HG03439 (cell line): ENCODE measurements at regions not wholly inside any gene's neighbourhood (a gene's known extent, or its start where the extent isn't known, plus 50 kb on each side); places are given as distances from the start of the nearest gene placed in this dataset.
A peak's percentile ranks its signal among the peaks of the same experiment; 100 is the strongest.
"Not testable (repeated sequence)": the region's sequence is repeated elsewhere in the genome, so short reads cannot be mapped to it uniquely, and the experiment has no call there.

Experiments used
- ATAC-seq: cut with Tn5 transposase; IDR thresholded peaks from one replicate; pipeline ENCODE4 v1.9.1; 2021; ENCODE audit warnings: mild to moderate bottlenecking, moderate library complexity; ENCODE audit not compliant: unreplicated experiment

DNA sequence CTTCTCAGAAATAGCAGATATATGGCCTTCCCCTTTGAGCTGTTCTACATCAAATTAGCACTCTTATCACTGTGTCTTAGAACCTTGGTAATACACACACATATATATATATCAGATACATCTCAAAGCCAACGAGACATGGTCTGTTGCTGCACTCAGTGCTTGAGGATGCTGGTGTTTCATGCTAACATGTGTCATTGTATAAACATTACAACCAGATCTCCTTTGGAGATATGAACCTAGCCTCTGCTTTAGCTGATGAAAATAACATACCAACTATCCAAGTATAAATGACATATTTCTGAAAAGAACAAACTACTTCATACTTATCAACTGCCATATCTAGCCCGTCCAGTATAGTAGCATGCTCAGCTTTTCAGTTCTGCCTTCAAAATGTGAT, 226.7 kb upstream of the HNRNPA3 start:
- no peak for ATAC-seq

GRCh38 chr2:176986487-176986886, 226.1 kb upstream of the HNRNPA3 start:
- no peak for ATAC-seq

DNA sequence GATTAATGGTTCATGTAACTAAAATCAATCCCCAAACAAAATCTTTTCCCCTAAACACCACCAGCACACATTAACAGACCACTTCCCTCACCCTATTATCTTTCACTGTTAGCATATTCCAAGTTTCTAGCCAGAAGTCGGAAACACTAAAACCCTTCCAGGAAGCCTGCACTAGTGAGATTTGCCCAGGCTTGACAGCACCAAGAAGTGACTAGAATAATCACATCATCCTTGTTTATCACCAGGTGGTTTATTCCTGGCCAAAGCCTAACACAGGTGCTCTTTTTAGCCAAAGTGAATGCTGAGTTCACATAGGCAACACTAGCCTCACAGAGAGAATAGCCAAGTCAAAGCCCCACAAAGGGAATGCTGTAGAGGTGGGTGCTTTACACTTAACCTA, 221.2 kb upstream of the HNRNPA3 start:
- ATAC-seq: no peak

GRCh38 chr2:176997074-176997791, 215.4 kb upstream of the HNRNPA3 start:
- ATAC-seq: peak; percentile 51

- ATAC-seq: peak; percentile 17
Observed at GRCh38 chr2:176997792-176998169, 214.8 kb upstream of the HNRNPA3 start.

DNA sequence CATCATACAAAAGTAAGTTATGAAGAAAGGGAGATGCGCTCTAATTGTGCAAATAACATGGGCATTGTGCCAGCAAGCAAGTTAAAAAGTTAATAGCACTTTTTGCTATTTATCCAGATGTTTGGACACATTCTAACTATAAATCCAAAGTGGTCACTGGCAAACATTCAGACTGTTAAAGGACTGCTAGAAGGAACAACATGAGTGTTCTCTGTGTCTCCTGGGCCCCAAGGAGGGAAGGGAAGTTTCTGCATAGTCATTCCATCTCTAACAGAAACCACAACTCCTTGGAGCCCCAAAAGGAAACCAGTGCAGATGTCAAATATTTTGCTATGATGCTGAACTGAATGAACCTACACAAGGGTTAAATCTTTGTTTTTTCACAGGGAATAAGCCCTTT, 213.3 kb upstream of the HNRNPA3 start:
- ATAC-seq: no peak

GRCh38 chr2:177000061-177000714, 212.4 kb upstream of the HNRNPA3 start:
- no peak for ATAC-seq

DNA sequence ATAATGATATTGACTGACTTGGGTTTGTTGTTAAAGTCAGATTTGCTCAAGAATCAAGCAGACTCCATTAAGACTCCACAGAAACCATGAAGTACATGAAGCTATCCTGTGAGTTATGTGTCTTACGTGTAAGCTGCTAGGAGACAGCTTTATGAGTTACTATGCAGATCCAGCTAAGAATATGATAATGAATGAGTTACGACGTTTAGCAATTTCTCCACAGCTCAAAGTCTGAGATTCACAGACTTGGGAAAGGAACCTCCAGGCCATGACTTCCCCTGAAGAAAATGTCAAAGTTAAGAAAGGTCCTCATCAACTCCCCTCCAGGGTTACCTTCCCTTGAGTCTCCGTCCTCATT, 211.9 kb upstream of the HNRNPA3 start:
- ATAC-seq: no peak

DNA sequence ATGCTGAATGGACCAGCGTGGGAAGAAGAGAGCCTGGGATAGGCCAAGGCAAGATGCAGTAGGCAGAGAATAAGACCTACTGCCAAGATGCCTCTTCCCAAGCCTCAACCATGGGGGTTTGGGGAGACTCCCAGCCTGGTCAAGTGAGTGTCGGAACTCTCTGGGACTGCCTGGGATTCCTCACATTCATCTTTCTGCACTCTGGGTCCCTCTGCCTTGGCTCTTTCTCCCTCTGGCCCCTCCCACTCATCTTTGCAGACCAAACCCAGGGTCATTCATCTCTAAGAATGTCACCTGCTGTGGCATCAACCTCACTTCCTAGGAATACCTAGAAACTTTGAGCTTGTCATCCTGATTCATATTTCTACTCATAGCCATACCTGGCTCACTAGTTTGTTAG, 211.3 kb upstream of the HNRNPA3 start:
- ATAC-seq: no peak

GRCh38 chr2:177002983-177003382, 209.6 kb upstream of the HNRNPA3 start:
- no peak for ATAC-seq

GRCh38 chr2:177007726-177008125, 204.9 kb upstream of the HNRNPA3 start:
- ATAC-seq: not testable (repeated sequence)

GRCh38 chr2:177008662-177009061, 203.9 kb upstream of the HNRNPA3 start:
- not testable (repeated sequence) for ATAC-seq

GRCh38 chr2:177010146-177010545, 202.4 kb upstream of the HNRNPA3 start:
- ATAC-seq: no peak

DNA sequence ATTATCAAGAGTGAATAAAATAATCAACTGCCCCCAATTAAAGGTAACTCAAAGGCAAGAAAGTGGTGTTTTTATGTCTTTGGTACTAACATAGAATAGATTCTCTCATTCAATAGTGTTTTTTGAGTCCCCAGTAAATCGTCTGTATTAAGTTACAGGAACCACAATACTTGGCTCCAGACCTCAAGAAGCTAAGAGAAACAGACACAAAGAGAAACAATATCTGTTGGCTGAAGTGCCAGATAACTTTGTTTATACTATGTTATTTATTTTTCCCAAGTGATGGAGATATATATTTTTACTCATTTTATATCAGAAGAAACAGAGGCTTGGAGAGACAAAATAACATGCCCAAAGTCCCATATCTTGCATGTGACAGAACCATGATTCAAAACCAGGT, 201.7 kb upstream of the HNRNPA3 start:
- no peak for ATAC-seq

DNA sequence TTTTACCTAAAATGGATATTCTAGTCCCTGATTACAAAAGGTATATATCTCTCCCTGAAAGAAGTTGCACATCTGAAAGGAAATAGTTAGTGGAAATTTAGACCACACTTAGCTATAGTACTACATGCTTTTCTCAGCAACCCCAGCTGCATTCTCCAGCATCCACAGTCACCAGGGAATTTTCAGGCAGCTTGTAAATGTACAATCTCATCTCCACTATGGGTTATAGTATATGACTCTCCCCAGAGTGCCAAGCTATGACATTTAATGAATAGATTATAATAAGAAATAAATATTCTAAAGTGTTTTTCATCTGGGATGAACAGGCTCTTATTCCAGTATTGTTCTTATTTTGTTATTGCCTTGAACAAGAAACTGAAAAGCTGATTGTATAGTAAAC, 197.6 kb upstream of the HNRNPA3 start:
- no peak for ATAC-seq

DNA sequence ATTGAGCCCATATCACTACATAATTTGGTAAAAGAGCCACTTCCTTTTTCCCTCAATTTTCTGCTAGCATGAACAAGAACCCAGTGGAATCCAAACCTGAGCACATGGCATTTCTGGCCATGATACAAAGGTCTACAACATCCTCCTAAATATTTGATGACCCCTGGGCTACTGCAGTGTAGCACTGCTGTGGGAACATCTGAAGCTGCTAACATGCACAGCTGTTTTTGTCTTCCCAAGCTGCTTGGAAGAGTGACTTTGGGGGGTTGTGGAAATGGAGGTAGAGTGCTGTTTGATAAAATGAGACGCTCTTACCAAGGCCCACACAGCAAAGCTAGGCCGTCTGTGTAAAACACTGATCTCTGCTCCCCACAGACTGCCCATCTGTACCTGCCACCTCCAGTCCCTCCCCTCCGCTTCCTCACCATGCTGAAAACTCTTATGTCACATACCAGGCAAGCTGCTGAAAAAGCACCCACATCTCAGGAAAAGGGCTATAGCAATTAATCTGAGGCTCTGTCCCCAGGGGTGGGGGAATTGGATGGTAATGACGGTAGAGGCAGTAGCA, 197.2 kb upstream of the HNRNPA3 start:
- ATAC-seq: no peak

- ATAC-seq: no peak
Observed at GRCh38 chr2:177020524-177021119, 192.0 kb upstream of the HNRNPA3 start.

GRCh38 chr2:177021706-177022343, 190.8 kb upstream of the HNRNPA3 start:
- no peak for ATAC-seq

- no peak for ATAC-seq
Observed at GRCh38 chr2:177024765-177025164, 187.8 kb upstream of the HNRNPA3 start.

DNA sequence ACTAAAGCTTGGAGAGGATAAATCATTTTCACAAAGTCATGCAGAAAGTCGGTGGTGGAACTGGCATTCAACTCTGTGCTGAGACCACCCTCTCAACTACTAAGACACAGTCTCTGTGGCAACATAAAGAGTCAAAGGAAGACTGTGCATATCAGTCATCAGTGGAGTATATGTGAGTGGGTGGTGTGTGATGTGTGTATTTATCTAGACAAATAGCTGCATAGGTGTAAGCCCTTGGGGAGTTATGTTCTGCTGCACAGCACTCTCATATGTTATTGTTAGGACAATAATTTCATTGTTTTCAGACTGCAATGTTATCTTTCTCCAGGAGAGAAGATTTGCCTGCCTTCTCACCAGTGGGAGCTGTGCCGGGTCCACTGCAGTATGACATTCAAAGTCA, 186.3 kb upstream of the HNRNPA3 start:
- ATAC-seq: no peak

GRCh38 chr2:177026956-177027355, 185.6 kb upstream of the HNRNPA3 start:
- ATAC-seq: no peak

DNA sequence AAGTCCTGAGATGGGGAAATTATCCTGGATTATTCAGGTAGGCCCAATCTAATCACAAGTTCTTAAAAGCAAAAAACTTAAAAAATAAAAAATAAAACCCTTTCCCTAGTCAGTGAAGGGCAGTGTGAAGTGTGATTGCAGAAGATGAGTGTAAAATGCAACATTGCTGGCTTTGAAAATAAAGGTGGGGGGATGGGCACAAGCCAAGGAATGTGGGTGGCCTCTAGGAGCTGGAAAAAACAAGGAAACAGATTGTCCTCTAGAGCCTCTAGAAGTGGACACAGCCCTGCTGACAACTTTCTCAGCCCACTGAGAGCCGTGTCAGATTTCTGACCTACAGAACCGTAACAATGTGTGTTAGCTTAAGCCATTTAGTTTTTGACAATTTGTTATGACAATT, 184.3 kb upstream of the HNRNPA3 start:
- no peak for ATAC-seq
